T-helper 1 cell treated with Interleukin-12 subunit alpha and Interleukin-12 subunit beta and Interleukin-4 antibody, amounts not matched to agents 30 ng/mL and 1 ng/mL, for 36 hours (primary cell): ENCODE measurements at regions not wholly inside any gene's neighbourhood (a gene's known extent, or its start where the extent isn't known, plus 50 kb on each side); places are given as distances from the start of the nearest gene placed in this dataset.

Source experiments
- intact Hi-C: fragments of 100-400 bp; cut with micrococcal nuclease; formaldehyde crosslinking; loops from one replicate; pipeline ENCODE4 v1.15.1; 2024

DNA sequence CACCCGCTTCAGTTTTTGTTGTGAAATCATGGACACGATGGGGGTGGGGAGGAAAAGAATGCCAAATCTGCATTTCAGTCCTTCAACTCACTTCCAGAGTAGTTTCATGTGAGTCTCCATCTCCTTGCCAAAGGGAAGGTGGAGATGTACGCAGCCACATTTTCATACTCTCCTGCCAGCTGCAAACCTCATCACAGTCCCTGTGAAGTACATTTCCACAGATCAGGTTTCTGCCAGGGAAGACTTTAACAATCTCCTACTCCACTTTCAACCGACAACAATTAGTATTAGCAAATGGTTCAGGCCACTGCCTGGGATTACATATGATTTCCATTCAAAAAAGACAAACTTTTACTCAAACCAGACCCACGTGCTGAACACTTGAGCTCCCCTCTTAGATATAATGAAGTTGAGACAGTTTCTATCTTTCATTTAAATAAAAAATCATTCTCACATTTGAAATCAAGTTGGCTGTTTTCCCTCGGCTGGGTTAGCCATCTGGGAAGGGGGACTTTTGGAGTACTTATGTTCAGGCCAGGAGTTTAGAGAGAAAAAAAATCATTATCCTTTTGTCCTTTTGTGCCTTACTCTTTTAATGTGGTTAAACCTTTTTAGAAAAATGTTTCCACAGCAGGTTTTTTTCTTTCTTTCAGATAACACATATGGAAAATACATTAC is 51.0 kb upstream of the CEP162 start:
- intact Hi-C loops, result no loop called here
